GM12874 (cell line): ENCODE measurements at regions not wholly inside any gene's neighbourhood (a gene's known extent, or its start where the extent isn't known, plus 50 kb on each side); places are given as distances from the start of the nearest gene placed in this dataset.

Source experiments
- TF ChIP-seq, protein P1 (sequence below): IDR thresholded peaks from 2 replicates; pipeline ENCODE4 v1.5.1; 2011; ENCODE audit warnings: low read depth, mild to moderate bottlenecking, control low read depth, low read length, moderate library complexity; ENCODE audit not compliant: insufficient read depth

DNA sequence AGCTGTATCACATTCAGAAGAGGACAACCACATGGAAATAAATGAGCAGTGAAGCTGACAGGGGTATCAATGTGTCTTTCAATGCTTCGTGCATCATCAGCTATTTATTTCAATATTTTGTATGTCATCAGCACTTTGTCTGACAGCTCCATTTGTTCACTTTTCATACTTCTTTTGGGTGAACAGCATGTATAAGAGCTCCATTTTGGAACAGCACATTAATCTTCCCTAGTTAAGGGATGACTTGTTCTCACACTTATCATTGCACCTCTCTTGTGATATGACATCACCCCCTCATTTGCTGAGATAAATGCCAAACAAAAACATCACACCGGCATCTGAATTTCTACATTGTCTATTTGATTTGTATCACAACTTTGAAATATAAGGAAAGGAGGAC, 190.6 kb upstream of the SAMSN1 start:
- TF ChIP-seq, protein P1, sequence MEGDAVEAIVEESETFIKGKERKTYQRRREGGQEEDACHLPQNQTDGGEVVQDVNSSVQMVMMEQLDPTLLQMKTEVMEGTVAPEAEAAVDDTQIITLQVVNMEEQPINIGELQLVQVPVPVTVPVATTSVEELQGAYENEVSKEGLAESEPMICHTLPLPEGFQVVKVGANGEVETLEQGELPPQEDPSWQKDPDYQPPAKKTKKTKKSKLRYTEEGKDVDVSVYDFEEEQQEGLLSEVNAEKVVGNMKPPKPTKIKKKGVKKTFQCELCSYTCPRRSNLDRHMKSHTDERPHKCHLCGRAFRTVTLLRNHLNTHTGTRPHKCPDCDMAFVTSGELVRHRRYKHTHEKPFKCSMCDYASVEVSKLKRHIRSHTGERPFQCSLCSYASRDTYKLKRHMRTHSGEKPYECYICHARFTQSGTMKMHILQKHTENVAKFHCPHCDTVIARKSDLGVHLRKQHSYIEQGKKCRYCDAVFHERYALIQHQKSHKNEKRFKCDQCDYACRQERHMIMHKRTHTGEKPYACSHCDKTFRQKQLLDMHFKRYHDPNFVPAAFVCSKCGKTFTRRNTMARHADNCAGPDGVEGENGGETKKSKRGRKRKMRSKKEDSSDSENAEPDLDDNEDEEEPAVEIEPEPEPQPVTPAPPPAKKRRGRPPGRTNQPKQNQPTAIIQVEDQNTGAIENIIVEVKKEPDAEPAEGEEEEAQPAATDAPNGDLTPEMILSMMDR, result no peak

DNA sequence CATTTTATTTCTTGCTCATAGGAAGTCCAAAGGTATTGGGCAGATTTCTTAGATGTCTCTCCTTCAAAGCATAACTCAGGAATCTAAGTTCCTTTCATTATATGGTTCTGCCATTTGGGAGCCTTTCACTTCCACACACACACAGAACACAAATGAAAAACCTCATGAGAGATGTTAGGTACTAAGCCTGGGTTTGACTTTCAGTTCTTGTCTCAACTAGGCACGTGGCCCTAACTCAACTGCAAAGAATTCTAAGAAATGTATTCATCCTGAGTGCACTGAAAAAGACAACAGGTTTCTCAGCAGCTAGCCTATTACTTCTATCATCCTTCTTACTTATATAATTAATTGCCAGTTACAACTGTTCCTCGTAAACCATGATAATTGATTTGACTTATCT, 190.0 kb upstream of the SAMSN1 start:
- TF ChIP-seq, protein P1, result no peak

DNA sequence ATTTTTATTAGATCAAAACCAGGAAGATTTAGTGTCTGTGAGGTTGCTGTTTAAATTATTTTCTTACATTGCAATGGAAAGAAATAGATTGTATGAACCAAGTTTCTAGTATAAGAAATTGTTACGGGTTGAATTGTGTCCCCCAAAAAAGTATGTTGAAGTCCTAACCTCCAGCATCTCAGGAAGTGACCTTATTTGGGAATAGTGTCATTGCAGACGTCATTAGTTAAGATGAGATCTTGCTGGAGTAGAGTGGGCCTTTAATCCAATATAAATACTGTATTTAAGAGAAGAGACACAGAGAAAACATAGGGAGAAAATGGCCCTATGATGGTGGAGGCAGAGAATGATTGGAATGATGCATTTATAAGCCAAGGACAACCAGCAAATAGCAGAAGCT, 188.7 kb upstream of the SAMSN1 start:
- TF ChIP-seq, protein P1, result no peak

DNA sequence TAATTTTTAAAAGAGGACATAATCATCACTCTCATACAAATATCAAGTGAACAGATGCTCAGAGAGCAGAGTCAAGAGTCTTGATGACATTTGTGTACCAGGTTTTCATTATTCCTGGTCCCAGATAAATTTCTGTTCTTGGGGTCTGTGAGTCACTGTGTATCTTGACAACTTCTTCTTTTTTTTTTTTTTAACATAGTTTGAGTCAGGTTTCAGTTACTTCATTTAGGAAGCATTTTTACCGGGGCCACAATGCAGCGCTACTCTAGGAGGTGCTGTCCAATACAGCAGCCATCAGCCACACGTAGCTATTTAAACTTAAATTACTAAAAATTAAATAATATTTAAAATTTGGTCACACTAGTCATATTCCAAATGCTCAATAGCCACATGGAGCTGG, 188.1 kb upstream of the SAMSN1 start:
- TF ChIP-seq, protein P1, result no peak

DNA sequence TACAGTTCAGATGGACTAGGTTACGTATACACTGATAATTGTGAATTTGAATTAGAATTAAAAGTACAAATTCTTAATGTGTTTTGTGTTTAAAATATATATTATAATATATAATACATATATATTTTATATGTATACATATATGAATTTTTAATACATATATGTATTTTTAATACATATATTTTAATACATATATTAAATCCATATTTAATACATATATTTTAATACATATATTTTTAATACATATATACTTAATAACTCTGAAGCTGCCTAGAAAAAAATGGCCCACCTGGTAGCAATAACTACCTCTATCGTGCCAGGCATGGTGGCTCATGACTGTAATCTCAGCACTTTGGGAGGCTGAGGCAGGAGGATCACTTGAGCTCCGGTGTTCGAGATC, 179.1 kb upstream of the SAMSN1 start:
- TF ChIP-seq, protein P1, result no peak

DNA sequence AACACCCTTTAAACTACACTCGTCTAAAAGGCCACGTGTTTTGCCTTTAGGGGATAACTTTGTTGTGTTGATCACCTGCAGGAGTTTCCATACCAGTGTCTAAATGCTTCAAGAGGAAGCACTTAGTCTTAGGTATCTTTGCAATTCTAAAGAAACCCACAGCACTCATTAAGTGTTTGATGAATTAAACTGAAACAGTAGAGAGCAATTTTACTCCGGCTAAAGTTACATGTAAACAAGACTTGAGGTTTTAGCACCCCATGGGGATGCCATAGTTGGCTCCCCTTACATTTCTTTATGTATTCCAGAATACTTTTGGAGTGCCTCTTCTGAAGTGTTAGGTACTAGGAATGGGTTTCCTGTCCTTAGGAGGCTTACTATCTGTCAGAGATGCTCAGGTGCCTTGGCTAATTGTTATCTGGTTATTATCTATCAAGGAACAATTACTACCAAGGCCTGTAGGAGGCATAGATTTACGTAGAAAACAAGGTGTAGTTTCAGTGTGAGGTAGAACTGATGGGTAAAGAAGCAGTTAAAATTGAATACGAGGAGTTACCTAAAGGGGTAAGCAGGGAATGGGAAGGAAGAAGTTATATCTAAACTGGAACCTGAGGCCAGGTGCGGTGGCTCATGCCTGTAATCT, 176.8 kb upstream of the SAMSN1 start:
- TF ChIP-seq, protein P1, result no peak

DNA sequence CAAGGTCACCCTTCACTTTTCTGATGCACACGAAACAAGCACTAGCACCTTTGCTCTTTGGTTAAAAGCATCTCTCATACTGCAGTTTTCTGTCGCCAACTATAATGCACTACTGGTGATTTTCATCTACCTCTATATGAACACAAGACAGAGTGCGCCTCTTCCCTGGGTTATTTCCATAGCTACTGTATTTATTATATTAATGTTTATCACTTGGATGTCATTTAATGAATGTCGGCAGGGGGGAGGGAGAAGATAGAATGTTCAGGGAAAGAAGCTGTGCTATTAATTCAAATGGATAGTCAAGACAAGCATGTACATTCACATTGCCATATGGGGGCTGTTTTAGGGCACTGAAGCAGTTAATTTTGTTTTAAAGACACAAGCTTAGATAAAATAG, 174.1 kb upstream of the SAMSN1 start:
- TF ChIP-seq, protein P1, result no peak
